ENCODE measurements at regions not wholly inside any gene's neighbourhood (a gene's known extent, or its start where the extent isn't known, plus 50 kb on each side); places are given as distances from the start of the nearest gene placed in this dataset.
"Not testable (repeated sequence)": the region's sequence is repeated elsewhere in the genome, so short reads cannot be mapped to it uniquely, and the experiment has no call there.

- no peak for DNase-seq
These were observed 229.7 kb upstream of the SLC35G4 start for GRCh38 chr18:11379660-11380059.

GRCh38 chr18:11377766-11378540 lies 228.6 kb upstream of the PIEZO2 start:
- no peak for DNase-seq

- DNase-seq, result no peak
These were observed 222.8 kb upstream of the PIEZO2 start for GRCh38 chr18:11372163-11372562.

- peak; percentile 34 to 66 (median 58) for DNase-seq
These were observed 220.2 kb upstream of the PIEZO2 start for GRCh38 chr18:11369556-11369955.

GRCh38 chr18:11368020-11368419 lies 218.7 kb upstream of the PIEZO2 start:
- DNase-seq, result peak; percentile 42 to 82 (median 64)

GRCh38 chr18:11367351-11367750 lies 218.0 kb upstream of the PIEZO2 start:
- DNase-seq, result no peak

GRCh38 chr18:11366410-11366809 lies 217.0 kb upstream of the PIEZO2 start:
- peak in 1 of 4 experiments; percentile 16 for DNase-seq

GRCh38 chr18:11362856-11363255 lies 213.5 kb upstream of the PIEZO2 start:
- no peak for DNase-seq

GRCh38 chr18:11361862-11362261 lies 212.5 kb upstream of the PIEZO2 start:
- not testable (repeated sequence) for DNase-seq

- DNase-seq, result no peak
These were observed 208.3 kb upstream of the PIEZO2 start for GRCh38 chr18:11357678-11358077.

GRCh38 chr18:11344576-11344975 lies 195.2 kb upstream of the PIEZO2 start:
- DNase-seq, result not testable (repeated sequence)

- no peak for DNase-seq
These were observed 193.7 kb upstream of the PIEZO2 start for GRCh38 chr18:11343096-11343495.

GRCh38 chr18:11342115-11342514 lies 192.7 kb upstream of the PIEZO2 start:
- DNase-seq, result not testable (repeated sequence)

GRCh38 chr18:11339188-11339775 lies 189.9 kb upstream of the PIEZO2 start:
- DNase-seq, result no peak

- DNase-seq, result no peak
These were observed 186.9 kb upstream of the PIEZO2 start for GRCh38 chr18:11336241-11336640.

GRCh38 chr18:11327391-11328009 lies 178.1 kb upstream of the PIEZO2 start:
- no peak for DNase-seq

GRCh38 chr18:11324956-11325882 lies 175.8 kb upstream of the PIEZO2 start:
- DNase-seq, result peak in 2 of 4 experiments; percentile 1 to 7

- DNase-seq, result no peak
These were observed 175.1 kb upstream of the PIEZO2 start for GRCh38 chr18:11324510-11324909.

GRCh38 chr18:11323359-11323819 lies 174.0 kb upstream of the PIEZO2 start:
- no peak for DNase-seq

GRCh38 chr18:11322716-11323115 lies 173.3 kb upstream of the PIEZO2 start:
- DNase-seq, result no peak

- DNase-seq, result no peak
These were observed 172.6 kb upstream of the PIEZO2 start for GRCh38 chr18:11322006-11322405.

- DNase-seq, result no peak
These were observed 171.6 kb upstream of the PIEZO2 start for GRCh38 chr18:11320986-11321385.

- DNase-seq, result no peak
These were observed 167.2 kb upstream of the PIEZO2 start for GRCh38 chr18:11316546-11316945.

Measured in suppressor macrophage (primary cell).